GM21825 (cell line): ENCODE measurements at regions not wholly inside any gene's neighbourhood (a gene's known extent, or its start where the extent isn't known, plus 50 kb on each side); places are given as distances from the start of the nearest gene placed in this dataset.

Experiments
- ATAC-seq: cut with Tn5 transposase; IDR thresholded peaks from one replicate; pipeline ENCODE4 v1.9.1; 2021; ENCODE audit warnings: mild to moderate bottlenecking, moderate library complexity; ENCODE audit not compliant: unreplicated experiment

DNA sequence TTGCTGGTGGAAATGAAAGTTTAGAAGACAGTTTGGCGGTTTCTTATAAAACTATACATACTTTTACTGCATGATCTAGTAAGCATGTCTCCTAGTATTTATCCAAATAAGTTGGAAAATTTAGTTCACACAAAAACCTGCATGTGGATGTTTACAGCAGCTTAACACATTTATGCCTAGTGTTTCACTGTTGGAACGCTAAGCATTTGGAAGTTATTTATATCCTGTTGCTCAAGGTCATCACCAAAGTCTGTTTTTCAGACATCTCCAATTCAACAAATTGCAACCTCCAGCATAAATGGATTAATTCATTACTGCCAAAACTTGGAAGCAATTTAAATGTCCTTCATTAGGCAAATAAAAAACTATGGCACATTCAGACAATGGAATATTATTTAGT, 461.8 kb downstream of the SUCLA2 start:
- no peak for ATAC-seq

DNA sequence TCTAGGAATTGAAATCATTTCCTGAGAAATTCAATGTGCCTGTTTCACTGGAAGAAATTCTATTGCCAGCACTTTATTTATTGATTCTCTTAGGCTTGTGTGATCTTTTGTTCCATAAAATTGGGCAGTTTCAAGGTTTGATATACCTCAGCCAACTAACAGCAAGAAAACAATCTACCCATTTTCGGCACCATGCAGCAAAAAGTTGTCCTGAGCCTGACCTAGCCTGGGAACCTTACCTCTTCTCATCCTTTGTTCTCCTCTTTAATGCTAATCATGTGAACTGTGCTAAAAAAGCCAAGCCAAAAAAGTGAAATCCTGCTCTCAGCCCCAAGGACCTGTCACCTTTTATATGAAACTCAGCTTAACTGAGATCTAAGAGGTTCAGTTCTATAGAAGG, 477.3 kb downstream of the SUCLA2 start:
- ATAC-seq: no peak

DNA sequence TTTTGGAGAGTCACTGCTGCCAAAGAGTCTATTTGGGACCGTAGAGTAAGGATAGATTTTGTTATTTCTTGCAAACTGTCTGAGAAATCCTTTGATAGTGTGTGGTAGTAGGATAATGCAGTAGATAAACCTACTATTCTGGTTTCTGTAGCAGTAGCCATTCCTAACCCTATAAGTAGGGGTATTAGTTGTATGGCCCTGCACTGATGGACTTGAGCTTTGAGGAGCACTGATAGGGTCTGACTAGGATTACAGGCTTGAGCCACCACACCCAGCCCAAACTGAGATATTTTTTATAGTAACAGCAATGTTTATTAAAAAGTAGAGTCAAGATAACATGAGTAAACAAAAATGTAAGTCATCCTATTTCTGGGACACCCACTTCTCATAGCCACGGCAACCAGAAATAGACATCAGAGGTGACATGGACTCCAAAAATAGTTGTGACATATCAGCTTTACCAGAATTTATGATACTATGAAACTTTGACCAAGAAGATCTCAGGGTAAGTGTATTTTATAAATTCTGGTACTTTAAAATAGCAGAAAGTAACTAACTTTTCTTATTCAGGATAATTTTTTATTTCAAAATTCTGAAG, 479.1 kb downstream of the SUCLA2 start:
- ATAC-seq: no peak

DNA sequence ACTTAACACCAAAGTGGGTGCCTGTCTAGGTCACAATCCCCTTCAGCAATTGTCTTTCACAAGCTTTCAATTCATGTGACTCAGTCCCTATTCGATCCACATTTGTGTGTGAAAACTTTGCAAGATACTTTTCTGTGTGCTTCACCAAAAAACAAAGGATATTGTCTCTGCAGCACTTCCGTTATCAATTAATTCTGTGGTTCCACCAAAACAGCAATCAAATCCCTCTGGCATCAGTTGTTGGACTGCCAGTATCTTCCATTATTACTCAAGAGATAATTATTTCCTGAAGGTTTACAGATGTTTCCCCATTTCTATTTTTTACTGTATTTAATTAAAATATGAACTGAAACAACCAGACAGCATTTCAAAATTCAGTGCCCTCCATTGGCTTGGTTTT, 481.4 kb downstream of the SUCLA2 start:
- ATAC-seq: no peak

DNA sequence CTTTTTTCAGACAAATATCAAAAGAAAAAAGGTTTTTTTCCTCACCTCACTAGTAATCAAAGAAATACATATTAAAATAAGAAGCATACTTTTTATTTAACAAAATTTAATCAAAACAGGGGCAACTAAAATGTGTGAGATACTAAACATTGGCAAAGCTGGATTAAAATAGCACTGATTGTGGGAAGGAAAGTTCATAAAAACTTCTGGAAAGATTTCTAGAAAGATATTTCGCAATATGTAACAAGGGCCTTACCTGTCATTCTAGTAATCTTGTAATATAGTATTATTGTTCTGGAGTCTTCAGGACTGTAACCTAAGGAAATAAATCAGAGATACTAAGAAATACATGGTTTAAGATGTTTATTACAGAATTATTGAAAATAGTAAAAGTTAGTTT, 482.5 kb downstream of the SUCLA2 start:
- ATAC-seq: no peak

DNA sequence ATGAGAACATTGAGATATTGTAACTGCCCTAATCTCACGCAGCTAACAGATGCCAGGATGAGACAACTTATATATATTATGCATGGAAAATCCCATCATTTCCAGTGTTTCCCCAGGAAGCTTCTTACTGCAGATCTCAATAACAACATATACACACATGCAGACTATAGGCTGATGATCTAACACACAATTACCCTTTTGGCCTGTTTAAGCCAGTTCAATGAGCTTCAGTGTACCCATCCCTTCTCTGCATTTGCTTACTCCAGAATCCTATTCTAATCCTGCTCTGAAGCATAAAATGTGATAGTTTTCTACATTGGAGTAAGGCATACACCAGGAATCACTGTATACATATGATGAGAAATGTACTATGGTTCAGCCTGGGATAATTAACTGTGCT, 489.4 kb downstream of the SUCLA2 start:
- ATAC-seq: no peak

DNA sequence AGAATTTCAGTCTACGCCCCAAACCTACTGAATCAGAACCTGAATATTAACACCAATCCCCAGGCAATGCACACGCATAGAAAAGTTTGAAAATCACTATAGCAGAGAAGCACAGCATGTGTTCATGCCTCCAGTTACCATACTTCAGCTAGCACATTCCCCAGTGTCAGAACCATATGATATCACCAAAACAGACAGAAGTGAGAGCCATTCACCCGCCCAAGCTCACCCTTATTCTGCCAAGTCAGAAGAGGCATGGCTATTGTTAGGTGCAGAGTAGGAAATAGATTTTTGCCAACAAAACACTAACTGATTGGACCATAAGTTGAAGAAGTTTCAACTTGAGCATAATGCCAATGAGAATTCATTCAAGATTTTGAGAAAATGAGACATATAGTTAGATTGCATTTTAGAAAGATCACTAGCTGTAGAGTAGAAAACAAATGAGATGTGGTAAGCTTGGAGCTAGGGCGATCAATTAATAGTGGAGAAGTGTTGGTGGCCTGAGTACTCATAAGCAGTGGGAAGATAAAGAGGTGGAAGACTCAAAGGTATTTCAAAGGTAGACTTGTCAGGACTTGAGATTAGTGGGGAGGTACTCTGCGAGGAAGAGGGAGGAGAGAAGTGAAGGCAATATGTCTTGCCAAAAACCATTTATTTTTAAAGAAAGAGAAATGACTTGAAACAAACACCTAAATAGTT, 492.4 kb downstream of the SUCLA2 start:
- no peak for ATAC-seq

DNA sequence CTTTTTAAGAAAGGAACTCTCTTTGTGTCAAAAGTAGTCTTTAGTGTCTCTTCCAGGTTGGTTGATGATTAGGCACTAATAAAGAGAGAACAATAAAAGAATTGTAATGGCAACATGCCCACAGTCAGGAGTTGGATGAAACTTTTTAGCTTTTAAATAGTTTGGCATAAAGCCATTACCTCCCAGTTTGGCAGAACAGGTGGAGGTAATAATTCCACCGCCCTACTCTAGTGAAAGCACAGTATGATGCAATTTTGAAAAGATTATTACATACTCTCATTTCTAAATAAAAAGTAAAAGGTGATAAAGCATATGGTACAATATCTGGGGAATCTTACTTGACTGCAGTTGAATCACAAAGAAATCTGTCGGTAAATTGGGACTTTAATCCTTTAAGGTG, 497.6 kb downstream of the SUCLA2 start:
- no peak for ATAC-seq

DNA sequence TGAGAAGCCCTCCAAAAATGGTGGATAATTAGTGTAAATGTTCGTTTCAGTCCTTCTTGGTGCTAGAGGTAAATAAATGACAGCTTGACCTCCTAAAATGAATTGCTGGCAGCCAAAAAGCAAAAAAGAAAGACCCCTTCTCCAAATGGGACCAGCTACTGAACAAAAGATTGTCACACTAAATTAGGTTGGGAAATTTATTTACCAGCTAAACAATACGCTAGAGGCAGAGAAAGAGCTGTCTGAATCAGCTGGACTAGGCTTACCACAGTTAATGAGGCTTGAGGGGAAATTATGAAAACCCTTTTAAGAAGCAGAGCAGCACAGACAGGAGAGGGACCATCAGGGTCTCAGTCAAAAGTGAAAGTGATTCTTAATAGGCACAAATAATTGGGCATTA, 498.9 kb downstream of the SUCLA2 start:
- ATAC-seq: no peak

DNA sequence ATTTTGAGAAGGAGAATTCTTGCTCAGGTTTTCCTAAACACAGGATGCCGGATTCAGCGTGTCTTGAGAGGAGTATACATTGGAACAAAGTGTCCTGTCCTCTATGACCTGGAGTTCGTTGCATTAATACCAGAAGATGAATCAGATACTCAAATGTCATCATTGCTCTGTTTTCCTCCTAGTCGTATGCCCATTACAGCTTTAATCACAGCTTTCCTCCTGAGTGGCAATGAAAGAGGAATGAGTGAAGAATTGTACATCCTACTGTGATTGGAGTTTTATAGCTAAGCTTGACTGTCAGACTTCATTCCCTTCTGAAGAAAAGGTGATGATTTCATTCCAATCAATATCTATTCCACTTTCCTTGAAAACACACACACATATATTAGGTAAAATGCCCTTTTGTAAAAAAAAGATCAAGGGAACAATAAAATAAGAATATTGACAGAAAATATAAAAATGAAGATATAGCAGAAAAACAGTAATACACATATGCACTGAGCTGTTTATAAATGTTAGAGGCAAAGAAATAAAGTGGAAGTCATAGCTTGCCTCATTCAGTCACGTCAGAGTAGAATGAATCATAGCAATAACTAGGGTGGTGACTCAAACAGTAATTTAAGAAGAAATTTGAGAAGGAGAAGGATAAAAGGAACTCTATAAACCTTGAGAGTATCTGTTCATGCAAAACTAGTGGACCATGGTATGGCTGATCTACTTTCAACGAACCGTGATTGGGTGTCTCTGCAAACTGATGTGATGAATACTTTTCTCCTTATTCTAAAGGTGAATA, 501.5 kb downstream of the SUCLA2 start:
- ATAC-seq: no peak

DNA sequence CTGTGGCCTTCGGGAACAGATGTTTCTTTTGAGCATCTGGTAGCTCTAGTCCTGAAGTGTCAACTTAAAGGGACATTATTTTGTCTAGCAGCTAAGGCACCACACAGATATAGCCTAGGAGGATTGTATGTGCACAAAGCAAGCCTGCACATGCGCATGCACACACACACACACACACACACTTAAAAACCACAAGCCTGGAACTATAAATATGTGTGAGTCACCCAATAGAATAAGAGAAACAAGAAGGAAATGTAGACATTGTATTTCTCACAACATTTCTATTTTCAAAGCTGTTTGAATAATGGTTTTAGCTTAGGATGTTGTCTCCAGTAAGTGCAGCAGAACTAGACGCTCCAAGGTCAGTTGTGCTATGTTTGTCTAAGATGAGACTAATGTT, 516.5 kb downstream of the SUCLA2 start:
- no peak for ATAC-seq

DNA sequence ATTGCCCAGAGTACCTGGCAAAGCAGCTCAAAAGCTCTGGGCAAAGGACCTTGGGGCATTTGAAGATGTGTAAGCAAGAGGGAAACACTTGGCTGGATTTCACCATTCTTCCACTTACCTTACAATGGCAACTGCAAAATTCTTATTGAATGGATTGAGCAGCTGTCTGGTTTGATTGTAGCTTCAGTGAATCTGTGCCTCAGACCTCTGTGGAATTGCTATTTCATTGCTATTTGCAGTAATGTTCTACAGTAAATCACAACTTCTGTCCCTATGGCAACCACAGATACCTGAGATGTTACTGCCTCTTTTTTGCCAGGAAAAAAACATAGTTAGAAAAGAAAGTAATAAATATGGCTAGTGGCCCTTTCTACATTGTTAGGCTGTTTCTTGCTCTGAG, 519.5 kb downstream of the SUCLA2 start:
- no peak for ATAC-seq

DNA sequence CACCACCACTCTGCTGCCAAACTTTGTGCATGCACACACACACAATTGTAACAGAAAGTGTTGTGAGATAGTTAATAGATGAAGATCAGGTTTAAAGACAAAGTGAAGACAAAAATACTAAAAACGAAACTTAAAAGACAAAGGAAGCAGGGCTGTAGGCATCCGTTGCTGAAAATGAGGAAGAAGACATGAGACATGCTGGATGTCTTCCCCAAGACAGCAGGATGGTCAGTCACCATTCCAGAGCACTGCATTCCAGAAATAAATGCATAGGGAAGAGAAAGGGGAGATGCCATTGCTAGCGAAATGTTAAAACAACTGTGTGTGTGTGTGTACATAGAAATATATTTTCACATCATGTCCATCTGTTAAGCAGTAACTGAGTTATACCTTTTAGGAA, 520.1 kb downstream of the SUCLA2 start:
- no peak for ATAC-seq

DNA sequence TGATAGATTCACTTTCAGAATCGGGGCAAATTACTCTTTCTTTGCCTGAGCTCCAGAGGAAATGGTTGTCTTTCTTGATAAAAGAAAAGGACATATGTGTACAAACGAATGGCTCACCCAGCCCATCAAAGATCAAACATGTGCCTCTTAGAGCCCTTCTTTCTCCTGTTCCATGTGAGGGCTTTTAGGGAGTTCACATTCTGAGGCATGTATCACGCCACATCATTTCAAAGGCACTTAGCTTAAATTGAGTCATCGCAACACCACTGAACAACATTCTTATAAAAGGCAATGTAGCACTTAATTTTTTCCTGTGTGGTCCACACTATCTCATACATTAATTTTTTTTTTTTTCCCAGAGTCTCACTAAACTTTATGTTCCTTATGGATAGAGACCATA, 521.0 kb downstream of the SUCLA2 start:
- no peak for ATAC-seq

DNA sequence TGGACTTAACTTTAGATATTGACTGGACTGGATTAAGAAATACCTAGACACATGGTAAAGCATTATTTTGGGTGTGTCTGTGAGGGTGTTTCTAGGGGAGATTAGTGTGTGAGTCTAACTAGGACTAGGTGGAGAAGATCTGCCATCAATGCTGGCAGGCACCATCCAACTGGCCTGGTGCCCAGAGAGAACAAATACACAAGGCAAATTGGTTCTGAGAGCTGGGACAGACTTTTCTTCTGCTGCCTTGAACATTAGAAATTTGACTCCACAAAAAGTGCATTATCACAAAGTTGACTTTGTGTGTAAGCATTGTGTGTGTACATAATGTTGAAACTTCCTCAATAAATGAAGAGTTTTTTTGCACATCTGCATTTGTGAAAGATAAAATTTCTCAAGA, 522.1 kb downstream of the SUCLA2 start:
- ATAC-seq: no peak

DNA sequence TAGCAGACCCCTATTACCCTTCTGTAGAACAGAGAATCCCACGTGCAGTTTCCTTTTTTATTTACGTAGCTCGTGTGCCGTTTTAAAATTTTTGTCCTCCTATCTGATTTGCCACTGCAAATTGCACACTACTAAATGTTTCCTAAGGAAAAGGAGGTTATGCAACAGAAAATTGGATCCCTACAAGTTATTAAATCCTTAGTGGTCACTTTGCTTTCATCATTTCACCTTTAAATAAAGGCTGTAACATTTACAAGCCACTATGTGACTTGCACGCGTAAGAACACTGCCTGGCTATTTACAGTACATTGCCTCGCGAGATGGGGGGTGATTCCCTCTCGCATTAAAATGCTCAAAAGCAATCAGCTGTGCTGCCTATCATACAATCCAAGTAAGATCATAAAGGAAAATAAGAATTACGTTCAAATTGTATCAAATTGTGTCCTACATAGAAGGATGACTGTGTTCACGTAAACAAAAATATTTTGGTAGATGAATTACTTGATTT, 525.6 kb downstream of the SUCLA2 start:
- no peak for ATAC-seq

DNA sequence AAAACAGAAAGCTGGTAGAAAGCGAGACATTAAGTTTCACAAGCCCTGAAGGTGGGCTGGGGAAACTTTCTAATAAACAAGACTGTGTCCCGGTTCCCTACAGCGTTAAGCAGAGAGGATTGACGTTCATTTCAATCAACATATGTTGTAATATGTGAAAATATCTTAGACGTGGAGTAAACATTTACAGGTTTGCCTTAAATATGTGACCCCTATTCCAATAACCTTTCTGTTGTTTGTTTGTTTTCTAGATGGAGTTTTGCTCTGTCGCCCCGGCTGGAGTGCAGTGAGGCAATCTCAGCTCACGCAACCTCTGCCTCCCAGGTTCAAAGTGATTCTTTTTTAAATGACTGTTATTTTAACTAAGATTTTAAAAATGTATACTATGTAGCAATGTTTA, 526.2 kb downstream of the SUCLA2 start:
- no peak for ATAC-seq

DNA sequence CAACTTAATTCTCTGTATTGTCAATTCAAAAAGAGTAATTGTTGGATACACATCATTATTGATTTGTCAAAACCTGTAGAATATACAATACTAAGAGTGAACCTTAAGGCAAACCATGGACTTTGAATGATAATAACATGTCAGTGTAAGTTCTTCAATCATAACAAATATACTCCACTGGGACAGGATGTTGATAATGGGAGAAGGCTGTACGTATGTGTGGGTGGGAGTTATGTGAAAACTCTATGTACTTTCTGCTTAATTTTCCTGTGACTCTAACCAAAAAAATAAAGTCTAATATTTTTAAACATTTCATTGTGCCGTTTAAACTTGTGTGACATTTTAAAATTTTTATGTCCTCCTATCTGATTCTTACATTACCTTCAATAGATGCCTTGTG, 526.7 kb downstream of the SUCLA2 start:
- ATAC-seq: no peak

DNA sequence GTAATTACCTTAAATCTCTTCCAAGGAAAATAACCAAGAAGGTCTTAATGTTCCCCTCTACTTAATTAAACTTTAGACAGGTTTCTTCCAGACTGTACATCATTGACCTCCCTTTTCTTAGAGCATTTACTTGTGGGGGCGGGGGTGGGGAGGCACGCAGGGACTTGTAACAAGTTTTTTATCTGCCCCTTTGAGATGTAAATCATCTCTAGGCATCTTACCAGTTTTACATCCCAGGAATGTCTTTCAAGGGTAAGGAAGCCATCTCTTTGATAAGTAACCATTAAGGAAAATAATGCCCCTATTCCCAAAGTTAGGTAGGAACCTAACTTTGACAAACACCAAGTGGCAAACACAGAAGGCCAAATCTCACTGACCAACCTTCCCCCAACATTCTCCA, 528.6 kb downstream of the SUCLA2 start:
- ATAC-seq: no peak

DNA sequence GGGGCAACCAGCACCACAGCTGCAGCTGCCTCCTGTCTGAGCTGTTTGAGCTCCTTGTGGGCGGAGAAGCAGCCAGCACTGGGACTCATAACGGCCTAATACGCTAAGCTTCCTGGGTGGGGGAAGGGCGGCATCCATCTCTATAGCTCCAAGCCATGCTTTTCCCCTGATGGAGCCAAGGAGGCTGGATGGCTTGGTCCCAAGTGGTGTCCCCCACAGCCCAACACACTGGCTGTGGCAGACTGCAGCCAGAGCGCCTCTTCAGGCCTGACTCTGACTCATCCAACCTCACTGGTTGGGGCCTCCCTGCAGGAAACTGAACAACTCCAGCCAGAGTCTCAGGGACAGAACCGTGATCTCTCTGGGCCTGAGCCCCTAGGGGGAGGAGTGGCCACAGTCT, 537.3 kb downstream of the SUCLA2 start:
- ATAC-seq: no peak

DNA sequence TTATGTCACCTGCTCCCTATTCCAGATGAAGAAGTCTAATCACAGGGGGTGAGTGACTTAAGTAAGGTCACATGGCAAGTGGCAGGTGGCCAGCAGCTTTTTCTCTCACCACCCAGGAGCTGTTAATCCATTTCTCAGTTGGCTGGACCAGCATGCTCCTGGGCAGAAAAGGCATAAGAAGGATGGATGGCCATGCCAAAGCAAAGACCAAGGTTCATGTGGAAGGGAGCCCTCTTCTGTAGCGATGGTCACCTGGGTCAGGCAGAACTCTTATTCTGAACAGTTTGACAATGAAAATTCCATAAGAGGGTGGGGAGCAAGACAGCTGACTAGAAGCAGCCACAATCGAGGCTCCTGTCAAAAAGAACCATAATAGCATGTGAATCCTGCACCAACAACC, 538.1 kb downstream of the SUCLA2 start:
- ATAC-seq: no peak

DNA sequence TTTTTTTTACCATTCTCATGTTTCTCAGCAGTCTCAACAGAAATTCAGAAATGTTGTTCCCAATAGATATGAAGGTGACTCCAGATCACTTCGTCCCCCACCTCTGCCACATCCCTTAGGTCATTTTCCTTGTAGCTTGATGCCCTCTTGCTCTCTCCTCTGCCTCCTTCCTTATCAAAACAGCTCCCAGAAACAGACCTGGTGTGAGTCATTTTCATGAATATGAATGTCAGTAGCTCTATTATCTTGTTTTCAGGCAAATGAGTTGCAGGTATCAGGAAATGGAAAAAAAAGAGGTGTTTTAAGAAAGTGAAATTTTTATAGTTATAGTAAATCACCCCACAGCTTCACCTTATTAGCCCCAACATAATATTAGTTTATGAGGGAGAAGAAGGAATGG, 539.3 kb downstream of the SUCLA2 start:
- ATAC-seq: no peak
